ENCODE measurements at regions not wholly inside any gene's neighbourhood (a gene's known extent, or its start where the extent isn't known, plus 50 kb on each side); places are given as distances from the start of the nearest gene placed in this dataset.

- no peak for TF ChIP-seq CTCF (IDR thresholded peaks at IDR 0.05; ENCODE audit: control insufficient read depth, insufficient read depth, low read depth, low read length, missing control alignments)
- no peak for DNase-seq (ENCODE audit: low read depth)
- no peak overlapping the region for H3K4me3 ChIP-seq (ENCODE audit: control insufficient read depth, low read depth, low read length)
Measured at GRCh38 chr19:27694361-27695055, 1518.4 kb downstream of the UQCRFS1 start.

- DNase-seq (ENCODE audit: low read depth), result no peak
- TF ChIP-seq CTCF (IDR thresholded peaks at IDR 0.05; ENCODE audit: control insufficient read depth, insufficient read depth, low read depth, low read length, missing control alignments), result no peak
- no peak overlapping the region for H3K4me3 ChIP-seq (ENCODE audit: control insufficient read depth, low read depth, low read length)
Measured at GRCh38 chr19:27691991-27692390, 1521.0 kb downstream of the UQCRFS1 start.

- H3K4me3 ChIP-seq (ENCODE audit: control insufficient read depth, low read depth, low read length), result no peak overlapping the region
- no peak for TF ChIP-seq CTCF (IDR thresholded peaks at IDR 0.05; ENCODE audit: control insufficient read depth, insufficient read depth, low read depth, low read length, missing control alignments)
- no peak for DNase-seq (ENCODE audit: low read depth)
Measured at GRCh38 chr19:27689734-27690241, 1523.2 kb downstream of the UQCRFS1 start.

GRCh38 chr19:27684293-27684692, 1528.7 kb downstream of the UQCRFS1 start:
- no peak overlapping the region for H3K4me3 ChIP-seq (ENCODE audit: control insufficient read depth, low read depth, low read length)
- TF ChIP-seq CTCF (IDR thresholded peaks at IDR 0.05; ENCODE audit: control insufficient read depth, insufficient read depth, low read depth, low read length, missing control alignments), result no peak
- DNase-seq (ENCODE audit: low read depth), result no peak

GRCh38 chr19:27681972-27682371, 1531.0 kb downstream of the UQCRFS1 start:
- H3K4me3 ChIP-seq (ENCODE audit: control insufficient read depth, low read depth, low read length), result no peak overlapping the region
- no peak for DNase-seq (ENCODE audit: low read depth)
- no peak for TF ChIP-seq CTCF (IDR thresholded peaks at IDR 0.05; ENCODE audit: control insufficient read depth, insufficient read depth, low read depth, low read length, missing control alignments)

- no peak overlapping the region for H3K4me3 ChIP-seq (ENCODE audit: control insufficient read depth, low read depth, low read length)
- DNase-seq (ENCODE audit: low read depth), result no peak
- no peak for TF ChIP-seq CTCF (IDR thresholded peaks at IDR 0.05; ENCODE audit: control insufficient read depth, insufficient read depth, low read depth, low read length, missing control alignments)
Measured at GRCh38 chr19:27679905-27680304, 1533.0 kb downstream of the UQCRFS1 start.
